ELR (cell line): ENCODE measurements at regions not wholly inside any gene's neighbourhood (a gene's known extent, or its start where the extent isn't known, plus 50 kb on each side); places are given as distances from the start of the nearest gene placed in this dataset.
A peak's percentile ranks its signal among the peaks of the same experiment; 100 is the strongest.

Experiments used
- DNase-seq: peaks from one replicate; pipeline ENCODE4 v3.0.0-alpha.2; 2015; ENCODE audit warnings: low read depth

DNA sequence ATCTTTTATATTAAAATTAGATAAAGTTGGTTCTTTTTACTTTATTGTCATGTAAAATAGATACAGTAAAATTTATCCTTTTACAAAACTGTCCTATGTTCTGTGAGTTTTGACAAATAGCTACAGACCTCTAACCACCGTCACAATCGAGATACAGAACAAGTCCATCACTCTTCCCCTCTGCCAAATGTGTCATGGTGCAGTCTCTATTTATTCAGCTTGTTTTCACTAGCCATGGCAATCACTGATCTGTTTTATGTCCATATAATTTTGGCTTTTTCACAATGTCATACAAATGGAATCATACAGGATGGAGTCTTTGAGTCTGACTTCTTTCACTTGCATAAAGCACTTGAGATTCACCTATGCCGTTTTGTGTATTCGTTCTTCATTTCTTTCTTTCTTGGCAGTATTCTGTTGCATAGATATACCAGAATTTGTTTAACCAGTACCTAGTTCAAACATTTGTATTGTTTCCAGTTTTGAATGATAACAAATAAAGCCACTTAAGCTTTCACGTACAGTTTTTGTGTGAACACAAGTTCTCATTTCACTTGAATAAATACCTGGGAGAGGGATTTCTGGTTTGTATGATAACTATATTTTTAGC, 273.2 kb upstream of the MPDZ start:
- DNase-seq = no peak

DNA sequence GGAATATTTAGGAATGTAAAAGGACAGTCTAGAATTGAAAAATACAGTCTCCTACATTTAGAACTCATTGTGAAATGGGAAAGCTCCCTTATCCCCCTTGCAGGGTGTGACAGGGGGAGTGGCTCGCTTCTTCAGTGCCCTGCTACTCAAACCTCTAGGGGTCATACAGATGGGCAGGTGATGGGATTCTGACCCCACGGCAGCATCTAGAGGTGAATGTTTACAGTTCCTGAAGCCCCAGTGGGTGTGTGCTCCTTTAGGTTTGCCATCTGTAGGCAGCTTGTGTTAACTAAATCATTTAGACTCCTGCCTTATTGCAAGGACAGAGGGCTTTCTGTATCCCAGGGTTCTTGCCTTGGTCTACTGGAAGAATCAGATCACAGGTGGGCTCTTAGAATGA, 271.0 kb upstream of the MPDZ start:
- DNase-seq = no peak

DNA sequence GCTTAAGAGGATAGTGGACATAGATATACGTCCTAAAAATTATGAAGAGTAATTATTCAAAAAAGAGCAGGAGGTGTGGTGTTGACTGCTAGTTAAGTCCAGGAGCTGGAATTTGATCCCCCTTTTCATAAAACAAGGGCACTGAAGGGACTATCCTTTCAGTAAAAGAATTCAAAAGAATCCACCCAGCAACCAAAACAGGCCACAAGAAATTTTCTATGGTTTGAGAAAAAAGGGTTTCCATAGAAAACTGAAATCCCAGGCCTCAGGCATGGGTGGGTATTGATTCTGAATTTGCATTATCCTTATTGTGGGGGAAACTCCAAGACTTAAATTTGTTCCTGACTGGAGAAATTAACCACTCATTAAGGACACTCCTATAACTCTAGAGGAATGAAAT, 269.0 kb upstream of the MPDZ start:
- DNase-seq = no peak

DNA sequence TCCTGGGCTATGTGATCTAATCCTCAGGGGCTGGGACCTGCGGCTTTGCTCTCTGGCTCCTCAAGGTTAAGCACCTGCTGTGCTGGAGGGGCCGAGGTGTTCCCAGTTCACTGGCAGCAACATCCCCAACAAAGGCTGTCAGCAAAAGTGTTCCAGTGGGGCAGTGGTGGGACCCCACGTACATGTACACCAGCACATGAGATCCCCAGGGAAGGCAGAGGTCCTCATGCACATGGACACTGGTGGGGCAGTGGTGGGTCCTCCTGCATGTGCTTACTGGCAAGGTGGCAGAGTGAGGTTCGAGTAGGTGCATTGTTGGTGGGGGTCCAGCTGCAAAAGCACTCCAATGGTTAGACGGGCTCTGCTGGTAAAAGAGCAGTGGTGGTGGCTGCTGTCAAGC, 255.6 kb upstream of the MPDZ start:
- DNase-seq = no peak

DNA sequence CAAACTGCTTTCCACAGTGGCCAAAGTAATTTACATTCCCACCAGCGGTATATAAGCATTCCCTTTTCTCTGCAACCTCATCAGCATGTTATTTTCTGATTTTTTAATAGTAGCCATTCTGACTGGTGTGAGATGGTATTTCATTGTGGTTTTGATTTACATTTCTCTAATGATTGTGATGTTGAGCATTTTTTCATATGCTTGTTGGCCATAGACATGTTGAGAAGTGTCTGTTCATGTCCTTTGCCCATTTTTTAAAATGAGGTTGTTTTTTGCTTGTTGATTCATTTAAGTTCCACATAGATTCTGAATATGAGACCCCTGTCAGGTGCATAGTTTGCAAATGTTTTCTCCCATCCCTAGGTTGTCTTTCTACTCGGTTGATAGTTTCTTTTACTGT, 254.5 kb upstream of the MPDZ start:
- no peak for DNase-seq

DNA sequence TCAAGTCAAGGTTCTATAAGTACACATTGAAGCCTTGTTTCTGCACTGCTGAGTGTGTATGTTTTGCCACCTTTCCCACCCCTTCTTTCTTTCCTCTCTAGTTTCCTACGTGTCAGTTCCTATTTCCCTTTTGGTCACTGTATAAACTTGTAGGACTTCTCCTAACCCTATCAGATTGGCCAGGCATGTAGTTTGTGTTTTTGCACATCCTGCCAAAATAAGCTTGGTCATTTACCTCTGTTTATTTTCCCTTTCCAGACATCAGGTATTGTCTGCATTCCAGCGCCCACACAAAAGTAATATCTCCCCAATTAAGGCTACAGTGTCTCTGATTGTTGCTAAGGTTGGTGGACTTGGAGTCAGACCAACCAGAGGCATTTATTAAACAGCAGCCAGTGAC, 252.9 kb upstream of the MPDZ start:
- no peak for DNase-seq

DNA sequence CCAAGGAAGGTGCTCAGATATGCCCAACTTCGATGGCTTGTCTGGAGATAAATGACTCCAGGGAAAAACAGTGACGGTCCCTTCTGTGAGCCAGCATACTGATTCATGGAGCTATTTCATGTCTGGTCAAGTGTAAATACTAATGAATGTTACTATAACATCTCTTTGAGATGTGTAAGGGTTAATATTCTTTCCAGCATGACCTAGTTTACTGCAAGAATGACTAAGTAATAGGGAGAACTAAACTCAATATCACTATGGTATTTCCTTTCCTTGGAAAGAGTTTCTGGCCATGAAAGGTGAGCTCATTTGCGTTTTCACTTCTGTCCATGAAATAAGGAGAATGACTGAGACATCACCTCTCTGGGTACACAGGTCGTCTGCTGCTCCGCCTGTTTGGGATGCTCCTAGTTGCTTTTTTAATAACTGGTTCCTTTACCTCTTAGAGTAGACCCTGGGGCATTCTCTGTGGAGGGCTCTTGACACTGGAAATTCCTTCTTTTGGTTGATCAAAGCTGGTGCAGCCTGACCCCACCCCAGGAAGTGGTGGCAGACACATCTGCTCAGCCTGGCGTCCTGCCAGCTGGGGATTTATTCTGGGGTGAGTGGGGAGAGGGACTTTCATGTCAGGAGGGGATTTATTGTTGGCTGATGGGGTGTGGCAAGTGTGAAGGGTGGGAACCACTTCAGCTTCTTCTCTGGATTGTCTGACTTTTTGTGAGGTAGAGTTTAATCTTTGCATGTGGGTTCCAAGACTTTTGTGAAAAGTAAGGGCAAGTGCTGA, 250.0 kb upstream of the MPDZ start:
- no peak for DNase-seq

DNA sequence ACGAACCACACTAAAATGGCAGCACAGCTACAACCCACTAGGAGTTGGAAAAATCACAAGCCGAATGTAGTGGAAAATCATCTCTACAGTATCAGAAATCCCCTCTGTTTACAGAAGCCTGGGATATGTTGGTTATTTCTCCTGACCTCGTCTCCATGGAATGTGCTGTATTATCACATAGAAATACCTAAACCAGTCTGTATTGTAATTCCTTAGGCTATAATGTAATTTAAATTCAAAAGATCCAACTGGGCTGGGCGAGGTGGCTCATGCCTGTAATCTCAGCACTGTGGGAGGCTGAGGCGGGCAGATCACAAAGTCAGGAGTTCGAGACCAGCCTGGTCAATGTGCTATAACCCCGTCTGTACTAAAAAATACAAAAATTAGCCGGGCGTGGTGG, 244.8 kb upstream of the MPDZ start:
- peak; percentile 1 for DNase-seq

DNA sequence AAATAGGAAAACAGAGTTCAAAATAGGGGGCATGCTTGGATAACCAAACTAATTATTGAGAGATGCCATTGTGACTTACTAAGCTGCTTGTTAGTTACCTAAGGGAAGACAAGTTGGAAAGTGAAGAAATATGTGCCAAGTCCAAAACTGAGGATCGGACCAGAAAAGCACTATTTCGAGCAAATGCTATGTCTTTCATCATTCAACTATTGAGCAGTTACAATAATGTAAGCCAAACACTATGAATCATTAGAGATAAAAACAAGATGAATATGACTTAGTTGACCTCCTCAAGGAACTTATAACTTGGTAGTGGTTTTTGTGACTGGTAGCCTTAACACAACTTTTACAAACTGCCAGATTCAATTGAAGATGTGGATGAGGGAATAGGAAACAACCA, 240.6 kb upstream of the MPDZ start:
- DNase-seq = no peak

DNA sequence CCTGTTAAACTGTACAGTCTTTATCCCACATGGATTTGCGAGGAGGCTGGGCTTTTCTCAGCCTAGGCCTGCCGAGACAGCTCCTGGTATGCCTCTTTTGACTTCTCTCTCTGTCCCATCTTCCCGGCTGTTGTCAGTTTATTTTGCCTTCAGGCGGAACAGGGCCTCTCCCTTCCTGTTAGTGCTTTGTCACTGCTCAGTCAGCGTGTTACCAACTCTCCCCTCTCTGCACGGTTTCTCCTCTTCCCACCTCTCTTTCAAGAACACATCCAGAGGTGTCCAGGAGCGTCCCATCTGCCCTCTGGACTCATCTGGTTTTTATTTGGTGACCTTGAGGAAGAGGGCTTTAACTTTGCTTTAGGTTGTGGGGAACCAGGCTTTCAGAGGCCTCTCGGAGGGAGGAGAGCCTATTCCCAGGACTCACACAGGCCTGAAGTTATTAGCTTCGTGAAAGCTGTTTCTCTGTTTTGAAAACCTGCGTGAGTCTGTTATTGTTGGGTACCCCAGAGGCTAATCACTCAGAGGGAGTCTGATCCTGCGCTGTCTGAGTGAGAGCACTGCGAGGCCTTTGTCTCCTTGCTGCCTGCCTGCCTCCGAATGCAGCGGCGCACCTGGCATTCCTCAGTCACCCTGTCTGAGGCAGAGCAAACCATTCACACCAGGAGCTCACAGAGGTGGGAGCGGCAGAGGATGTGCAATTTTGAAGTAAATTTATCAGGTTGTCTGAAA, 234.4 kb upstream of the MPDZ start:
- peak; percentile 48 for DNase-seq

DNA sequence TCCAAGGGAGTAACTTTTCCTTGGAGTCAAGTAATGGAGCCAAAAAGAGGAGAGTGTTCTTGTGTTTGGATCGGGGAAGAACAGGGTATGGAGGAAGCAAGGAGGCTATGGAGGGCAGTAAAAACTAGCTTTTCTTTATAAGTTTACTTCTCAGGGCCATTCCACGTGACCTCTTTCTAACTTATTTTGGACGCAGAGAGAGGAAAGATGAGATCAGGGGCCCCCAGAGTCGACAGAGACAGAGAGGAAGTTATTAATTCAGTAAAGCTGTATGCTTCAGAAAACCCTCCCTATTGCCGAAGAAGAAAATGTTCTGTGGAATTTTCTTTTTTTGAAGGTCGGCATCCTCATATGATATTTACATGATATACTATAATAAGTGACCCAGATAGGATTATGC, 233.8 kb upstream of the MPDZ start:
- no peak for DNase-seq

DNA sequence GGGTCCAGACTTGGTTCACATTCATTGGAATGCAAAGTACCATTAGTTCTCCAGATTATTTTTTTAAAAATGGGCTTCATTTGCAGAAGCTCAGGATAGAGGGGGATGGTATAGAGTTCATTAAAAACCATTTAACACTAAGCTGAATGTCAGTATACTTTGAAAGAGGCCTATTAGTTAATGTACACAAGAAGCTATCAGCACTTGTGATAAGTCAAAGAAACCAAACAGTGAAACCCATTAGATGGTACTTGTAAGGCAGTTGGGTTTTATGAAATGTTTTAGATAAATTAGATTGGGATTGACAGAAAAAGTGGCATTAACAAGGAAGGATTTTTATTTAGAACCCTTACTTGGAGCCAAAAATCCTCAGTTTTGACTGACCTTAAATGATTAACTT, 229.2 kb upstream of the MPDZ start:
- DNase-seq = no peak

DNA sequence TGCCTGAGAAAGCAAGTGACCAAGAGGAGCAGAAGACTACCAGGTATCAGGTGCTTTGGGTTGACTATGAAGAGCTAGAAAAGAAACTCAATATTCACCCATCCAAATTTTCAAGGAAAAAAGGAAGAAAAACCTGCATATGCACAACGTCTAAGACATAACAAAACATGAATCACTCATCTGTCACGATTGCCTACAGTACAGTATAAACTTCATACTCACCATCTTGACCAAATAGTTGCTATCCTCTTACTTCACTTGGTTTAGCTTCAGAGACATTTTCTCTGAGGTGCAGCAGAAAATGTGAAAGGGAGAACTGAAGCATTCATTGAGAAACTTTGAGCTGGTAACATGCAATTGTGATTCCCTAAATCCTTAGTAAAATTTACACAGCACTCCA, 228.6 kb upstream of the MPDZ start:
- DNase-seq = no peak

DNA sequence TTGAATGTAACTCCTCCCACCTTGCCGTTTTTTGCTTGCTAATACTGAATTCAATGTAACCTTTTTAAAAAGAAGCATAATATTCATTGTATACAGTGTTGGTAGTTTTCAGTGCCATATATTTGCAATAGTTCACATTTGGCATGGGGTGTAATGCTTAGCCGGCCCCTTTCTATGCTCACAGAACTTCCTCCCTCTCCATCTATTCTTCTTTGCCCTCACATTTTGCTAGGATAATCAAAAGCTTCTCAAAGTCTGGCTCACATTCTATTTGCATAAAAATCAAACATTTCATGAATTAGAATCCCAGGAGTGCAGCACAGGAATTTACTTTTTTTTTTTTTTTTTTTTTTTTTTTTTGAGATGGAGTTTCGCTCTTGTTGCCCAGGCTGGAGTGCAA, 226.3 kb upstream of the MPDZ start:
- no peak for DNase-seq

DNA sequence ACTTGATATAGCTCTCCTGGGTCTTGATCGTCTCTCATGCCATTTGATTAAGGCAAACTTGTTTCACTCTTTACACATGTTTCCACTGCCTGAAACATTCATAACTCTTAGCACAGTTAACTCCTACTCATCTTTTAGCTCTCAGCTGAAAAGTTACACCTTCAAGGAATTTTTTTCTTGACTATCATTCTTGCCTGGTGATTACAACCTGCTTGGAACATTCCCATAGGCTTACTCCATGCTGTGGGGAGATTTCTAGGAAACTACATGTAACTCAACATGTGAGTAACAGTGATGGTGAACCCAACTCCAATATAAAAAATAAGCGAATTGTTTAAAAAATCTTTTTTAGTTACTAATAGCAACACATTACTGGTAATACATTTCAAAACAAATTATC, 224.1 kb upstream of the MPDZ start:
- DNase-seq = no peak

DNA sequence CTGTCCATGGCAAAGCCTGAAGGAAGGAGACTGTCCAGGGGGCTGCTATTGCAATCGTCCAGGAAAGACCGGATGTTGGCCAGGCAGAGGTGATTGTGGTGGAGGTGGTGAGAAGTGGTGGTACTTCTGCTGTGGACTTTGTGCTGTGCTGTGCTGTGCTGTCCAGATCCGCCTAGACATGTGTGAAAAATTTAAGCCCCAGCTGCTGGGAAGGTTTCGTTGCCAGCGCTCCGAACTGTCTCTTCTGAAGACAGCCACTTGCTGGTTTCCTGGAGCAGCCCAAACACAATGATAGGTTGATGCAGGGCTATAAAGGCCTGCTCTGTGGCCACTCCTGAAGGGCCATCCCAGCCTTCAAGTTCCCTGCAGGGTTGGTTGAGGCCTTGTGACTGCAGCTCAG, 223.0 kb upstream of the MPDZ start:
- no peak for DNase-seq

DNA sequence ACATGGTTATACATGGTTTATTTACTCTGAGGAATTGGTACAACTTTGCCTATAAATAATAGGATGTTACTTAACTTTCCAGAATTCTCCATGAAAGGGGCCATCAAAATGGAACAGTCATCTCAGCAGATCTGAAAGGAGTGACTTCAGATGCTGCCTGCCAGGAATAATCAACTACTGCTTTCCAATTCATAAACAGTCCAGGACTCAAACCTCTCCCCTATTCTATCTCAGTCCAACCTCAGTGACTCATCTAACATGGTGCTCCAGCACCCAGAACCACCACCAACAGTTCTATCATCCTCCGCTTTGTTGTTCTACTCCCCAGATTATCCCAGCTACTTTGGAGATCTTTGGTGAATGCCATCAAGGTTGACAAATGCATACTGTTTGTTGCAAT, 221.5 kb upstream of the MPDZ start:
- DNase-seq = no peak

DNA sequence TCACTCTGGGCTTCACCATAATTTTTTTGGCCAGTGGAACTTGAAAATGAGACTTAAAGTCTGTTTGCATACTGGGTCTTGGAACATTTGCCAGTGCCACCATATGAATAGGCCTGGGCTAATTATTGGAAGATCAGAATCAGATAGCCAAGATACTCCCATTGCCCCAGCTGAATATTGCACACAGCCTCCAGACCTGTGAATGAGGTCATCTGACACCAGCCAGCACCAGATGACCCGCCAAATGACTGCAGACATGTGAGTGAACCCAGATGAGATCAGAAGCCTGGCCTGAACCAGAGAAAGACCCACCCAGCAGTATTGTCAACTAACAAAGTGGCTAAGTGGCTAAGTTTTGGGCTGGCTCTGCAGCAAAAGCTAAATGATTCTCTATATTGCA, 220.5 kb upstream of the MPDZ start:
- DNase-seq = no peak

DNA sequence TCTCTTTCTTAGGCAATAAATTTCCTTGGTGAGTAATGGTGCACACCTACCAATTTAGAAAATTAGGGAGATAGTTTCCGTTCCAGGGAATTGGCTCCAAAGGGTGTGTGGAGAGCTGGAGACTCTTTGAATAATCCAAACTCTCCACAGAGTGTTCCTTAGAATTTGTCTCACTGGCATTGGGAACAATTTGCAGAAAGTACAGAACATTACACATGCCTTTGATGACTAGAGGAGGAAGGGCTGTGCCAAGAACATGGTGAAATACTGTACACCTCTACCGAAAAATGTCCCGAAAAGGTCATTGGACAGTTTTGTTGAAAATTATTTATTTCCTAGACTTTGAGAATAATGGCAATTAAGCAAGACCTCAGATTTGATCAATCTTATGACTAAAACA, 214.2 kb upstream of the MPDZ start:
- DNase-seq = no peak

DNA sequence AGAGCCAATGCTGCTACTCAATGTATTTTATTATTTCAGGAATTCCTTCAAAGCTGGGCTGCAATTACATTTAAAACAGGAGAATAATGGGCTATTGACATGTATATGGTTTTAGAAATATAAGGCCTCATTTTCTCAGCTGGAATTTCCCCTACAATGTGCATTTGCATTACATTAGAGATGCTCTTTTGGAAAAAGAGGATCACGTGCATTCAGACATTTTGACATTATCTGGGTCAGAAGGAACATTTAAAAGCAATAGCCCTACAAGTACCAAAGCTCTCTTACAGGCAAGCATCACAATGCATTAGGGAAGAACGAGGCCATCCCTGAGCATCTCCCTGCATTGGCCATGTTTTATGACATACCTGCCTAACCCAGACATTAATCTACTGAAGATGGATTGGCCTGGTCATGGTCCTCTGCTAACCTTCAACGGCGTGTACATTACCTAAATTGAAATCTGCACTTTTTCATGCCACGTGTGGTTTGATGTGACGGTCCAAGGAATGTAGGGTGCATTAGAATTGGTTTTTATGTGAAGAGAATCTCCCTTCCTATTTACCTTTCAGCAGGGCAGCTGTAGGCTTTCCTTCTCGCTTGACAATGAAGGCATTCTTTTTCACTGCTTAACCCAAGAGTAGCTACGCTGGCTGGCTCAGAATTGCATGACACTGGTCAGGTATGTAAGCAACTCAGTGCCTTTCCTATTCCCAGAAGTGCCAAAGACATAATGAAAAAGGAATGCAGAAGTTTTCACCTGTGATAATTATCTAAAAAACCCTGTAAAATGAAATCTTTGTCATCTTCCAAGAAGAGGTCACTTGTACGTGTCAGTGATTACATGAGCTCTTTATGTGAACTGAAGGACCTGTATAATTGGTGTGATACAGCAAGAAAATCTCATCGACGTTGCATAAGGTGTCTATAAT, 212.3 kb upstream of the MPDZ start:
- no peak for DNase-seq

DNA sequence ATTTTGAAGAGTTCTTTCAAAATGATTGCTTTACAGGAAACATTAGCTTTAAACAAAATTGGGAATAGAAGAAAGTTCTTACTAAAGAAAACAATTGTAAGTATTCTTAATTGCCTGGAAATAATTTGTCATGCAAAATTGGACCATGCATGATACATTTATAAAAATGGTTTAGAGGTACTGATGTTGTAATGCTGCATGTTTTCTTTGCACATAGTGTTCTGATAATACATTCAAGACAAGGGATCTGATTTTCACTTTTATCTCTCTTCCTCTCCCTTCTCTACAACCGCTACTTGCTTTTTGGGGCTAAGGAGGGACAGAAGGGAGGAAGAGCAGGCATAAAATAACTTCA, 211.6 kb upstream of the MPDZ start:
- no peak for DNase-seq

DNA sequence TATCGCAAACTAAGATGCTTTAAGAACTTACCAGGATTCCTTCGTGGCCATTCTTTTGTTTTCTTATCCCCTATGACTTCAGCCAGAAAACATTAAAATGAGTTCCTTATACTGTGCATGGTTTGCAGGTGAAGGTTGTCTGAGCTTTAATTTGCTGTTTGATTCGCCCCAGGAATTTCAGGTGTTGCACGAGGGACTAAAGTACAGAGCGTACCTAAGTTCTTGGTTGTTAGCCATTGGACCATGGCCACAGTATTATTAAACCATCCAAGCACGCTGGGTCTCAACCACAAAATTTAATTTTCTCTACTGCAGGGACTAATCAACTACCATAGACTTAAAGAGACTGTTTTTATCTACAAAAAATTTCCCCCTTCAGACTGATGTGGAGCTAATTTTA, 208.4 kb upstream of the MPDZ start:
- no peak for DNase-seq

DNA sequence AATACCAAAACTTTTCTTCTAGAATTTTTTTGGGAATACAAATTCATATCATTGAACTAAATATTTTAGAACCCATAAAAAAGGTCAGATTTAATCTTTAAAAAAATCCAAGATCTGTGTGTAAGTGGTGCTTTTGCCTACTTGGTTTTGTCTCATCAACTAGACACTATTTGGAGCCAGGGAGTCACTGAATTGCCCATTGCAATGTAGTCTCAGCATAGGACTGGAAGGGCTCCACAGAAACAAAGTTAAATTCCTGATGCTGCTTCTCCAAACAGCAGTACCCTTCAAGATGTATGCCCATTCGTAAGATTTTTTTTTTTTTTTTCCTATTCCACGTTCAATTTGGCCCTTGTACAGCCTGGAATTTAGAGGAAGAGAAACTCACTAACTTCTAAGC, 208.0 kb upstream of the MPDZ start:
- DNase-seq = no peak
